ENCODE measurements at regions not wholly inside any gene's neighbourhood (a gene's known extent, or its start where the extent isn't known, plus 50 kb on each side); places are given as distances from the start of the nearest gene placed in this dataset.

- FAIRE-seq, result no peak
Observed at GRCh38 chr1:4551706-4552105, 102.7 kb upstream of the AJAP1 start.

- no peak for FAIRE-seq
Observed at GRCh38 chr1:4553761-4554160, 100.6 kb upstream of the AJAP1 start.

- FAIRE-seq, result no peak
Observed at GRCh38 chr1:4554271-4554865, 100.0 kb upstream of the AJAP1 start.

GRCh38 chr1:4557949-4558348, 96.5 kb upstream of the AJAP1 start:
- FAIRE-seq, result no peak

- no peak for FAIRE-seq
Observed at GRCh38 chr1:4561205-4561604, 93.2 kb upstream of the AJAP1 start.

- FAIRE-seq, result no peak
Observed at GRCh38 chr1:4562321-4562720, 92.1 kb upstream of the AJAP1 start.

- FAIRE-seq, result no peak
Observed at GRCh38 chr1:4563586-4563985, 90.8 kb upstream of the AJAP1 start.

- no peak for FAIRE-seq
Observed at GRCh38 chr1:4564051-4564450, 90.4 kb upstream of the AJAP1 start.

- FAIRE-seq, result no peak
Observed at GRCh38 chr1:4565166-4565565, 89.2 kb upstream of the AJAP1 start.

GRCh38 chr1:4565801-4566449, 88.5 kb upstream of the AJAP1 start:
- no peak for FAIRE-seq

- FAIRE-seq, result no peak
Observed at GRCh38 chr1:4571263-4571662, 83.1 kb upstream of the AJAP1 start.

GRCh38 chr1:4573526-4573925, 80.9 kb upstream of the AJAP1 start:
- no peak for FAIRE-seq

GRCh38 chr1:4581807-4582206, 72.6 kb upstream of the AJAP1 start:
- FAIRE-seq, result no peak

- no peak for FAIRE-seq
Observed at GRCh38 chr1:4584449-4584848, 70.0 kb upstream of the AJAP1 start.

- FAIRE-seq, result no peak
Observed at GRCh38 chr1:4585216-4585615, 69.2 kb upstream of the AJAP1 start.

GRCh38 chr1:4585705-4586104, 68.7 kb upstream of the AJAP1 start:
- FAIRE-seq, result no peak

- no peak for FAIRE-seq
Observed at GRCh38 chr1:4586611-4587160, 67.7 kb upstream of the AJAP1 start.

- FAIRE-seq, result no peak
Observed at GRCh38 chr1:4587721-4588120, 66.7 kb upstream of the AJAP1 start.

GRCh38 chr1:4590756-4591155, 63.7 kb upstream of the AJAP1 start:
- FAIRE-seq, result no peak

- no peak for FAIRE-seq
Observed at GRCh38 chr1:4591926-4592325, 62.5 kb upstream of the AJAP1 start.

GRCh38 chr1:4593106-4593505, 61.3 kb upstream of the AJAP1 start:
- no peak for FAIRE-seq

GRCh38 chr1:4594286-4594991, 60.0 kb upstream of the AJAP1 start:
- no peak for FAIRE-seq

- no peak for FAIRE-seq
Observed at GRCh38 chr1:4595341-4596225, 58.8 kb upstream of the AJAP1 start.
